ENCODE measurements at regions not wholly inside any gene's neighbourhood (a gene's known extent, or its start where the extent isn't known, plus 50 kb on each side); places are given as distances from the start of the nearest gene placed in this dataset.

DNA sequence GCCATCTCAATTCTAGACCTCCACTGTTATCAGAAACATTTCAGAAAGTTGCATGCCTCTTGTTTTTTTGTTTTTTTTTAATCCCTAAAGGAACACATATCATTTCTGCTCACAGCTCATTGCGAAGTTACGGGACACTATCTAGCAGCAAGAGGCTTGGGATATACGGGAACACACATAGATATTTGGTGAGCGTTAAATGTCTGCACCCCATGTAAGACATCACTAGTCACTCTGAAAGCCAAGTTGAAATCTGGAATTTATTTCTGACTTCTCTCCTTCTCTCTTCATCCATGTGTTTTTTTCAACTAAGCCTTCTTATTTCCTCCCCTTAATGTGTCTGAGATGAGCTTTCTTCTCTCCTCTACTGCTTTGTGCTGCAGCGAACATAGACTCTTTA, 683.7 kb downstream of the PDHA2 start:
- TF ChIP-seq YY1 (IDR thresholded peaks at IDR 0.05; ENCODE audit: insufficient read depth, insufficient read length) (no peak), SUZ12 (IDR thresholded peaks at IDR 0.05; ENCODE audit: extremely low read depth, insufficient read depth, insufficient read length) (no peak), ZNF274 (IDR thresholded peaks at IDR 0.05; ENCODE audit: low read depth, low read length) (no peak)
